NOMO-1 (cell line): ENCODE measurements at regions not wholly inside any gene's neighbourhood (a gene's known extent, or its start where the extent isn't known, plus 50 kb on each side); places are given as distances from the start of the nearest gene placed in this dataset.

Source experiments
- DNase-seq, 2 experiments: peaks; one replicate each; lab custom pipeline; 2025; ENCODE audit not compliant: unreplicated experiment in 2 of 2; lab: John Stamatoyannopoulos, UW

- DNase-seq: peak; percentile 1 to 44
Measured at GRCh38 chr7:127447326-127447945, 54.9 kb upstream of the ZNF800 start.

DNA sequence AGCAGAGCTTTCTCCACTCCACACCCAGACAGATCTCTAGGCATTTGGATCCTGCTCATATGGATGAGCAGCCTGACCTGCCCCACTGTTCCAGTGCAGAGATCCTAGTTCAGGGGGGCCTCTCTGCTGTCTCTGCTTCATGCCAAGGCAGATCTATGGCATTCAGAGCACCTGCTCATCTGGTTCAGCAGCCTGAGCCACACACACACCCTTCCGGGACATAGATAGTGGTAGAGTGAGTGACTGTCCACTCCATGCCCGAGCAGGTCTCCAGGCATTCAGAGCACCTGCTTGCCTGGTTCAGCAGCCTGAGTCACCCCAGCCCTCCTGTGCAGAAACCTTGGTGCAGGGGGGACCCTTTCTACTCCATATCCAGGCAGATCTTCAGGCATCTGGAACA is 54.3 kb upstream of the ZNF800 start:
- DNase-seq: no peak
